ENCODE measurements at regions not wholly inside any gene's neighbourhood (a gene's known extent, or its start where the extent isn't known, plus 50 kb on each side); places are given as distances from the start of the nearest gene placed in this dataset.

GRCh38 chr13:39892721-39893685 is 237.5 kb downstream of the COG6 start:
- H3K4me3 ChIP-seq (ENCODE audit: low read depth, low read length): no peak overlapping the region

- no peak overlapping the region for H3K4me3 ChIP-seq (ENCODE audit: low read depth, low read length)
Measured at GRCh38 chr13:39893808-39894207, 238.3 kb downstream of the COG6 start.

- H3K4me3 ChIP-seq (ENCODE audit: low read depth, low read length): no peak overlapping the region
Measured at GRCh38 chr13:39894586-39894985, 239.1 kb downstream of the COG6 start.

- H3K4me3 ChIP-seq (ENCODE audit: low read depth, low read length): no peak overlapping the region
Measured at GRCh38 chr13:39895254-39895653, 239.8 kb downstream of the COG6 start.

GRCh38 chr13:39897636-39898035 is 242.2 kb downstream of the COG6 start:
- H3K4me3 ChIP-seq (ENCODE audit: low read depth, low read length): no peak overlapping the region

- no peak overlapping the region for H3K4me3 ChIP-seq (ENCODE audit: low read depth, low read length)
Measured at GRCh38 chr13:39900106-39900750, 244.8 kb downstream of the COG6 start.

- H3K4me3 ChIP-seq (ENCODE audit: low read depth, low read length): no peak overlapping the region
Measured at GRCh38 chr13:39904959-39905358, 249.5 kb downstream of the COG6 start.

- no peak overlapping the region for H3K4me3 ChIP-seq (ENCODE audit: low read depth, low read length)
Measured at GRCh38 chr13:39909634-39910033, 254.2 kb downstream of the COG6 start.

GRCh38 chr13:39910041-39910440 is 254.6 kb downstream of the COG6 start:
- H3K4me3 ChIP-seq (ENCODE audit: low read depth, low read length): no peak overlapping the region

GRCh38 chr13:39910833-39911232 is 255.4 kb downstream of the COG6 start:
- no peak overlapping the region for H3K4me3 ChIP-seq (ENCODE audit: low read depth, low read length)

- no peak overlapping the region for H3K4me3 ChIP-seq (ENCODE audit: low read depth, low read length)
Measured at GRCh38 chr13:39913339-39913738, 257.9 kb downstream of the COG6 start.

GRCh38 chr13:39913928-39914327 is 258.5 kb downstream of the COG6 start:
- no peak overlapping the region for H3K4me3 ChIP-seq (ENCODE audit: low read depth, low read length)

GRCh38 chr13:39915418-39915817 is 260.0 kb downstream of the COG6 start:
- H3K4me3 ChIP-seq (ENCODE audit: low read depth, low read length): no peak overlapping the region

GRCh38 chr13:39916330-39916729 is 260.9 kb downstream of the COG6 start:
- no peak overlapping the region for H3K4me3 ChIP-seq (ENCODE audit: low read depth, low read length)

GRCh38 chr13:39918620-39919236 is 263.3 kb downstream of the COG6 start:
- no peak overlapping the region for H3K4me3 ChIP-seq (ENCODE audit: low read depth, low read length)

GRCh38 chr13:39920613-39921012 is 265.2 kb downstream of the COG6 start:
- no peak overlapping the region for H3K4me3 ChIP-seq (ENCODE audit: low read depth, low read length)

- no peak overlapping the region for H3K4me3 ChIP-seq (ENCODE audit: low read depth, low read length)
Measured at GRCh38 chr13:39926345-39926744, 270.9 kb downstream of the COG6 start.

- H3K4me3 ChIP-seq (ENCODE audit: low read depth, low read length): no peak overlapping the region
Measured at GRCh38 chr13:39928261-39928660, 272.8 kb downstream of the COG6 start.

GRCh38 chr13:39929583-39929982 is 274.1 kb downstream of the COG6 start:
- H3K4me3 ChIP-seq (ENCODE audit: low read depth, low read length): no peak overlapping the region

- H3K4me3 ChIP-seq (ENCODE audit: low read depth, low read length): no peak overlapping the region
Measured at GRCh38 chr13:39930060-39930459, 274.6 kb downstream of the COG6 start.

GRCh38 chr13:39930544-39931444 is 275.3 kb downstream of the COG6 start:
- no peak overlapping the region for H3K4me3 ChIP-seq (ENCODE audit: low read depth, low read length)

Data from iPS-11a (cell line).